ENCODE measurements at regions not wholly inside any gene's neighbourhood (a gene's known extent, or its start where the extent isn't known, plus 50 kb on each side); places are given as distances from the start of the nearest gene placed in this dataset.

DNA sequence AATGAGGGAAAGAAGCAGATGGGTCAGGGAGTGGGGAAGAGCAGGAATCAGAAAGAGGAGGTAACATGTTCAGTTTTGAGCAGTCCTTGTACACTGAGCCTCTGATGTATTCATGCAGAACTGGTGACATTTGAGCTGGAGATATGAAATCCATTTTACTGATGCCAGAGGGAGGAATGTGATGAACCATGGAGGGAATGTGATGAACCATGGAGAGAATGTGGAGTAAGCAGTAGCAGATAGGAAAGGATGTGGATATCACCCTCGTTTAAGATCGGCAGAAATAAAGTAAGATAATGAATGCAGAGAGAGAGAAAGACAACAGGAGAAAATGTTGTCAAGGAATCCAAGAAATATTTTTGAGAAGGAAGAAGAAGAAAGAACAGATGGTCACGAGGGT is 231.6 kb downstream of the TBXT start:
- H3K27ac ChIP-seq (ENCODE audit: low read depth, low read length): no peak overlapping the region
- H3K79me2 ChIP-seq (ENCODE audit: insufficient read depth, low read length): no peaks in the 10 kb centered on the region
- Mint-ChIP-seq H3K27ac (ENCODE audit: unreplicated experiment) (no peak overlapping the region), H3K36me3 (ENCODE audit: low read depth, unreplicated experiment) (no peaks in the 10 kb centered on the region), H3K9me3 (ENCODE audit: unreplicated experiment) (peaks cover 2% of the 10 kb centered on the region), H3K4me3 (ENCODE audit: unreplicated experiment) (no peak overlapping the region), H3K27me3 (ENCODE audit: low read depth, unreplicated experiment) (peaks cover 31% of the 10 kb centered on the region), H3K4me1 (ENCODE audit: low read depth, unreplicated experiment) (no peaks in the 10 kb centered on the region)
- no peak overlapping the region for H2AFZ ChIP-seq (ENCODE audit: low read depth, low read length)
- no peaks in the 10 kb centered on the region for H4K20me1 ChIP-seq (ENCODE audit: insufficient read depth, low read length)
- H3K36me3 ChIP-seq (ENCODE audit: insufficient read depth, low read length): no peaks in the 10 kb centered on the region
- no peak overlapping the region for H3K9ac ChIP-seq (ENCODE audit: low read length)
- no peaks in the 10 kb centered on the region for H3K9me3 ChIP-seq (ENCODE audit: insufficient read depth, low read depth, low read length)
- TF ChIP-seq, protein P1, sequence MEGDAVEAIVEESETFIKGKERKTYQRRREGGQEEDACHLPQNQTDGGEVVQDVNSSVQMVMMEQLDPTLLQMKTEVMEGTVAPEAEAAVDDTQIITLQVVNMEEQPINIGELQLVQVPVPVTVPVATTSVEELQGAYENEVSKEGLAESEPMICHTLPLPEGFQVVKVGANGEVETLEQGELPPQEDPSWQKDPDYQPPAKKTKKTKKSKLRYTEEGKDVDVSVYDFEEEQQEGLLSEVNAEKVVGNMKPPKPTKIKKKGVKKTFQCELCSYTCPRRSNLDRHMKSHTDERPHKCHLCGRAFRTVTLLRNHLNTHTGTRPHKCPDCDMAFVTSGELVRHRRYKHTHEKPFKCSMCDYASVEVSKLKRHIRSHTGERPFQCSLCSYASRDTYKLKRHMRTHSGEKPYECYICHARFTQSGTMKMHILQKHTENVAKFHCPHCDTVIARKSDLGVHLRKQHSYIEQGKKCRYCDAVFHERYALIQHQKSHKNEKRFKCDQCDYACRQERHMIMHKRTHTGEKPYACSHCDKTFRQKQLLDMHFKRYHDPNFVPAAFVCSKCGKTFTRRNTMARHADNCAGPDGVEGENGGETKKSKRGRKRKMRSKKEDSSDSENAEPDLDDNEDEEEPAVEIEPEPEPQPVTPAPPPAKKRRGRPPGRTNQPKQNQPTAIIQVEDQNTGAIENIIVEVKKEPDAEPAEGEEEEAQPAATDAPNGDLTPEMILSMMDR (IDR thresholded peaks at IDR 0.05; ENCODE audit: insufficient read depth, low read depth, low read length): no peak
- no peak for TF ChIP-seq EZH2 (IDR thresholded peaks at IDR 0.05; ENCODE audit: insufficient read depth, low read length)
- no peak overlapping the region for H3K4me3 ChIP-seq (ENCODE audit: insufficient read depth, low read depth, low read length)
- no peak overlapping the region for H3K4me2 ChIP-seq (ENCODE audit: low read length)
- H3K27me3 ChIP-seq (ENCODE audit: insufficient read depth, low read length): peaks cover 2% of the 10 kb centered on the region
- DNase-seq (ENCODE audit: low read depth) (no peak), FAIRE-seq (no peak)
- H3K4me1 ChIP-seq (ENCODE audit: insufficient read depth, low read length): no peaks in the 10 kb centered on the region

DNA sequence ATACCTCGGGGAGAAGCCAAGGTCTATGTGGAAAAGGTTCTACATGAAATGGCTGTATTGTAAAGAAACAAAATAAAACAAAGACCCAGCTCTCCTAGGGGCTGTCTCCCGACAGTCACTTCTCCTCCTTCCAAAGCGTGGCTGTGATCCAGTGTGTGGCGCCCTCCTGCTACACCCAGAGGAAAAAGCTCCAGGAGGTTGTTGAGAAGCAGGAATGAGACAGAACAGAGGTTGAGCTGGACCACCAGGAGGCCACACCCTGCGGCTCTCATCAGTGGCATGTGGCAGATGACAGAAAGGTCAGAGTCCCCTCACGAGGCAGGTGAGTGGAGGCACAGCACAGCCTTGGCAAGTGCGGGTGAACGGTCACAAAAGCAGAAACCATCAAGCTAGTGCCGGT is 236.0 kb downstream of the TBXT start:
- H3K36me3 ChIP-seq (ENCODE audit: insufficient read depth, low read length): no peaks in the 10 kb centered on the region
- peaks cover 2% of the 10 kb centered on the region for H3K27me3 ChIP-seq (ENCODE audit: insufficient read depth, low read length)

DNA sequence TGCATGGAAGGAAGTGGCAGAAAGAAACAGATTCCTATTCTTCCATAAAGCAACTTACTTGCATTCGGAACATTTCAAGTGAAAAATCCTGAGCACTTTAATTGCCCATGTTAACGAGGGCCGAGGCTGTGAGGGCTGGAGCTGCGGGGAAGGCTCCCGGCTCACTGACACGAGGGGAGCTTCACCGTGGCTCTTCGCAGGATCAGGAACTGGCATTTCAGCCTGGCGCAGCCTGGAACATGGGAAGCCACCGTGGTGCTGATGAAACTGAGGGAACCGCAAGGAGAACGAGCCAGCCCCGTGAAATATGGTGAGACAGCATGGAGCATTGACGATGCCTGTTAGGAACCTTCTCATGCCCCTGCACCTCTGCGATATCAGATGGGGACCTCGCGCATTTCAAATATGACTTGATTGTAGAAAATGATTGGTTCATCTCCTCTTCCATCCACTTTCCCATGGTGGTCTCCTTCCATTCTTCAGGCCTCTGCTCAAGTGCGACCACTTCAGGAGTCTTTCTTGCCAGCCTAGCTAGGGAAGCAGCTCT is 236.9 kb downstream of the TBXT start:
- Histone ChIP-seq H3K36me3 (ENCODE audit: insufficient read depth, low read length) (no peaks in the 10 kb centered on the region), H3K4me3 (ENCODE audit: insufficient read depth, low read depth, low read length) (no peak overlapping the region), H3K79me2 (ENCODE audit: insufficient read depth, low read length) (no peaks in the 10 kb centered on the region), H2AFZ (ENCODE audit: low read depth, low read length) (no peak overlapping the region), H3K27ac (ENCODE audit: low read depth, low read length) (no peak overlapping the region), H3K4me1 (ENCODE audit: insufficient read depth, low read length) (no peaks in the 10 kb centered on the region), H3K27me3 (ENCODE audit: insufficient read depth, low read length) (peaks cover under 1% of the 10 kb centered on the region), H3K9me3 (ENCODE audit: insufficient read depth, low read depth, low read length) (no peaks in the 10 kb centered on the region), H3K9ac (ENCODE audit: low read length) (no peak overlapping the region), H3K4me2 (ENCODE audit: low read length) (no peak overlapping the region), H4K20me1 (ENCODE audit: insufficient read depth, low read length) (no peaks in the 10 kb centered on the region)
- no peak for DNase-seq (ENCODE audit: low read depth)
- Mint-ChIP-seq H3K9me3 (ENCODE audit: unreplicated experiment) (peaks cover 3% of the 10 kb centered on the region), H3K36me3 (ENCODE audit: low read depth, unreplicated experiment) (no peaks in the 10 kb centered on the region), H3K27ac (ENCODE audit: unreplicated experiment) (no peak overlapping the region), H3K4me3 (ENCODE audit: unreplicated experiment) (no peak overlapping the region), H3K27me3 (ENCODE audit: low read depth, unreplicated experiment) (peaks cover 32% of the 10 kb centered on the region), H3K4me1 (ENCODE audit: low read depth, unreplicated experiment) (no peaks in the 10 kb centered on the region)
- TF ChIP-seq EZH2 (IDR thresholded peaks at IDR 0.05; ENCODE audit: insufficient read depth, low read length): no peak
- TF ChIP-seq, protein P1 (IDR thresholded peaks at IDR 0.05; ENCODE audit: insufficient read depth, low read depth, low read length): no peak
- FAIRE-seq: no peak

More for the DNA sequence above, 236.0 kb downstream of the TBXT start:
- Histone ChIP-seq H3K9me3 (ENCODE audit: insufficient read depth, low read depth, low read length) (no peaks in the 10 kb centered on the region), H3K79me2 (ENCODE audit: insufficient read depth, low read length) (no peaks in the 10 kb centered on the region), H3K4me3 (ENCODE audit: insufficient read depth, low read depth, low read length) (no peak overlapping the region), H3K4me2 (ENCODE audit: low read length) (no peak overlapping the region), H3K4me1 (ENCODE audit: insufficient read depth, low read length) (no peaks in the 10 kb centered on the region), H3K27ac (ENCODE audit: low read depth, low read length) (no peak overlapping the region), H2AFZ (ENCODE audit: low read depth, low read length) (no peak overlapping the region), H4K20me1 (ENCODE audit: insufficient read depth, low read length) (no peaks in the 10 kb centered on the region), H3K9ac (ENCODE audit: low read length) (no peak overlapping the region)
- peaks cover 37% of the 10 kb centered on the region for H3K27me3 Mint-ChIP-seq (ENCODE audit: low read depth, unreplicated experiment)
- DNase-seq (ENCODE audit: low read depth): no peak
- H3K9me3 Mint-ChIP-seq (ENCODE audit: unreplicated experiment): peaks cover 3% of the 10 kb centered on the region
- H3K36me3 Mint-ChIP-seq (ENCODE audit: low read depth, unreplicated experiment): no peaks in the 10 kb centered on the region
- no peak for TF ChIP-seq EZH2 (IDR thresholded peaks at IDR 0.05; ENCODE audit: insufficient read depth, low read length)
- TF ChIP-seq, protein P1 (IDR thresholded peaks at IDR 0.05; ENCODE audit: insufficient read depth, low read depth, low read length): no peak
- FAIRE-seq: no peak
- H3K4me1 Mint-ChIP-seq (ENCODE audit: low read depth, unreplicated experiment): no peaks in the 10 kb centered on the region
- no peak overlapping the region for H3K27ac Mint-ChIP-seq (ENCODE audit: unreplicated experiment)
- H3K4me3 Mint-ChIP-seq (ENCODE audit: unreplicated experiment): no peak overlapping the region
